Astrocyte (in vitro differentiated cells and primary cell): ENCODE measurements at regions not wholly inside any gene's neighbourhood (a gene's known extent, or its start where the extent isn't known, plus 50 kb on each side); places are given as distances from the start of the nearest gene placed in this dataset.

ENCODE experiments used
- EZH2 ChIP-seq: IDR thresholded peaks from 2 replicates; pipeline ENCODE4 v1.6.1; 2012; ENCODE audit warnings: mild to moderate bottlenecking, low read length, inconsistent platforms; ENCODE audit not compliant: insufficient read depth
- TF ChIP-seq, protein P1 (sequence below): IDR thresholded peaks from 2 replicates; pipeline ENCODE4 v1.5.1; 2011; ENCODE audit warnings: low read depth, mild to moderate bottlenecking, inconsistent platforms, low read length, moderate library complexity; ENCODE audit not compliant: insufficient read depth

DNA sequence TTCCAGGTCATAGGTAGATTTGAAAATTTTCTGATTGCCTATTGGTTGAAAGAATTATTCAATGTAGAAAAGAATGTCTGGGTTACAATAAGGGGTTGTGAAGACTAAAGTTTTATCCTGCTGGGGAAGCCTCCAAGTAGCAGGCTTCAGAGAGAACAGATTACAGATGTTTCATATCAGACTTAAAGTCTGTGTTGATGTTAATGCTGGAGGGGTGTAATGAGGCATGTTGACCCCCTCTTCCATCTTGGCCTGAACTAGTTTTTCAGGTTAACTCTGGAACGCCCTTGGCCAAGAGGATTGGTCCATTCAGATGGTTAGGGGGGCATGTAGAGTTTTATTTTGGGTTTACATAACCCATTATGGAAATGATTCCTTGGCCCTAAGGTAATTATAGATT, 356.2 kb downstream of the UTRN start:
- TF ChIP-seq, protein P1, sequence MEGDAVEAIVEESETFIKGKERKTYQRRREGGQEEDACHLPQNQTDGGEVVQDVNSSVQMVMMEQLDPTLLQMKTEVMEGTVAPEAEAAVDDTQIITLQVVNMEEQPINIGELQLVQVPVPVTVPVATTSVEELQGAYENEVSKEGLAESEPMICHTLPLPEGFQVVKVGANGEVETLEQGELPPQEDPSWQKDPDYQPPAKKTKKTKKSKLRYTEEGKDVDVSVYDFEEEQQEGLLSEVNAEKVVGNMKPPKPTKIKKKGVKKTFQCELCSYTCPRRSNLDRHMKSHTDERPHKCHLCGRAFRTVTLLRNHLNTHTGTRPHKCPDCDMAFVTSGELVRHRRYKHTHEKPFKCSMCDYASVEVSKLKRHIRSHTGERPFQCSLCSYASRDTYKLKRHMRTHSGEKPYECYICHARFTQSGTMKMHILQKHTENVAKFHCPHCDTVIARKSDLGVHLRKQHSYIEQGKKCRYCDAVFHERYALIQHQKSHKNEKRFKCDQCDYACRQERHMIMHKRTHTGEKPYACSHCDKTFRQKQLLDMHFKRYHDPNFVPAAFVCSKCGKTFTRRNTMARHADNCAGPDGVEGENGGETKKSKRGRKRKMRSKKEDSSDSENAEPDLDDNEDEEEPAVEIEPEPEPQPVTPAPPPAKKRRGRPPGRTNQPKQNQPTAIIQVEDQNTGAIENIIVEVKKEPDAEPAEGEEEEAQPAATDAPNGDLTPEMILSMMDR = no peak
- no peak for TF ChIP-seq EZH2
